ENCODE measurements at regions not wholly inside any gene's neighbourhood (a gene's known extent, or its start where the extent isn't known, plus 50 kb on each side); places are given as distances from the start of the nearest gene placed in this dataset.

- Mint-ChIP-seq H3K4me1 (peaks cover 19% of the 10 kb centered on the region), H3K27me3 (ENCODE audit: insufficient read depth, low read depth) (peaks cover 7% of the 10 kb centered on the region), H3K27ac (no peak overlapping the region), H3K4me3 (no peak overlapping the region), H3K36me3 (no peaks in the 10 kb centered on the region), H3K9me3 (peaks cover 11% of the 10 kb centered on the region)
- no peaks in the 10 kb centered on the region for H3K36me3 ChIP-seq
- no peak overlapping the region for H3K4me3 ChIP-seq
- no peak overlapping the region for H3K27ac ChIP-seq
- H2AFZ ChIP-seq (replicated peaks) = no peak overlapping the region
- no peak overlapping the region for H3K4me2 ChIP-seq
- H3F3A ChIP-seq (ENCODE audit: low read depth) = no peaks in the 10 kb centered on the region
- no peaks in the 10 kb centered on the region for H3K79me2 ChIP-seq (ENCODE audit: low read depth)
- no peak for DNase-seq (ENCODE audit: low spot score)
- H3K9ac ChIP-seq = no peak overlapping the region
- no peaks in the 10 kb centered on the region for H4K20me1 ChIP-seq (ENCODE audit: low read depth)
- peaks cover 18% of the 10 kb centered on the region for H3K4me1 ChIP-seq
- no peaks in the 10 kb centered on the region for H3K9me3 ChIP-seq (ENCODE audit: low read depth)
- TF ChIP-seq CTCF (IDR thresholded peaks at IDR 0.05) = no peak
- TF ChIP-seq EZH2phosphoT487 (IDR thresholded peaks at IDR 0.05) = no peak
- no peak for TF ChIP-seq EZH2 (IDR thresholded peaks at IDR 0.05)
- no peaks in the 10 kb centered on the region for H3K27me3 ChIP-seq
Observed at GRCh38 chr2:172278667-172279066, 148.7 kb upstream of the ITGA6 start.

DNA sequence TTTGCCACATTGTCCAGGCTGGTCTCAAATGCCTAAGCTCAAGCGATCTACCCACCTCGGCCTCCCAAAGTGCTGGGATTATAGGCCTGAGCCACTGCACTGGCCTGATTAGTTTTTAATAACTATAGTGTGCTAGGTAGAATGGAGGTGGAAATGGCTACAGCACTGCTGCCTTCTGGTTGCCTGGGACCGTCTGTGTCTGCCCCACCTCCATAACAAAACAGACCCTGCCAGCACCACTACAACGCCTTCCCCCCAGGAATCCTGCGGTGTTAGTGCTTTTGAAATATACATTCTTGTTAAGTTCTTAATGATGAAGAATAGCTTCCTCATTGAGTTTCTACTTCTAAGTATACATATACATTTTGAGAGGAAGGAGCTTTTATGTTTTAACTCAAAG, 148.2 kb upstream of the ITGA6 start:
- no peaks in the 10 kb centered on the region for H3K36me3 Mint-ChIP-seq
- Histone ChIP-seq H3K79me2 (ENCODE audit: low read depth) (no peaks in the 10 kb centered on the region), H3K9ac (no peak overlapping the region), H3K27me3 (no peaks in the 10 kb centered on the region), H3F3A (ENCODE audit: low read depth) (peaks cover 4% of the 10 kb centered on the region), H3K4me3 (no peak overlapping the region), H3K9me3 (ENCODE audit: low read depth) (no peaks in the 10 kb centered on the region), H3K27ac (no peak overlapping the region), H4K20me1 (ENCODE audit: low read depth) (no peaks in the 10 kb centered on the region), H3K4me1 (peaks cover 20% of the 10 kb centered on the region), H3K36me3 (no peaks in the 10 kb centered on the region), H2AFZ (replicated peaks) (no peak overlapping the region), H3K4me2 (no peak overlapping the region)
- DNase-seq (ENCODE audit: low spot score) = no peak
- peaks cover 7% of the 10 kb centered on the region for H3K27me3 Mint-ChIP-seq (ENCODE audit: insufficient read depth, low read depth)
- H3K9me3 Mint-ChIP-seq = peaks cover 11% of the 10 kb centered on the region
- H3K4me1 Mint-ChIP-seq = peaks cover 24% of the 10 kb centered on the region
- no peak overlapping the region for H3K4me3 Mint-ChIP-seq
- TF ChIP-seq EZH2 (IDR thresholded peaks at IDR 0.05) = no peak
- TF ChIP-seq EZH2phosphoT487 (IDR thresholded peaks at IDR 0.05) = no peak
- TF ChIP-seq CTCF (IDR thresholded peaks at IDR 0.05) = no peak
- no peak overlapping the region for H3K27ac Mint-ChIP-seq

DNA sequence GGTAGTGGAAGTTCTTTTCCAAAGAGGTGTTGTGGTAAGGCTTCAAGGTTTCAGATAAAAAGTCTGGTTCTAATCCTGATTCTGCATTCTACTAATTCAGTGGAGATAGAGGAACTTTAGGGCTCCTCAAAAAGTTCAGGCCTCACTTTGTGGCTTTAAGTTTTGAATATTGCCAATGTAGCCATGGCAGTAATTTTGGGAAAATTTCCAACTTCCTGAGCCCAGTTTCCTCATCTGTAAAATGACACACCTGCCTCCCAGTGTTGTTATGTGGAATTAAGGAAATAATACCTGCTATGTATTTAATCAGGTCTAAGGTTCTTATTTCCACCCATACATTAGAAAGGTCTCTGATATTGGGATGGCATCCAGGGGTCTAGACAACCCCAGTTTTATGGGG, 147.6 kb upstream of the ITGA6 start:
- no peaks in the 10 kb centered on the region for H3K36me3 ChIP-seq
- no peaks in the 10 kb centered on the region for H3K27me3 ChIP-seq
- no peak overlapping the region for H2AFZ ChIP-seq (replicated peaks)
- H3K36me3 Mint-ChIP-seq = no peaks in the 10 kb centered on the region
- no peak overlapping the region for H3K4me3 ChIP-seq
- H3K27me3 Mint-ChIP-seq (ENCODE audit: insufficient read depth, low read depth) = peaks cover 7% of the 10 kb centered on the region
- H3K4me2 ChIP-seq = no peak overlapping the region
- no peak for DNase-seq (ENCODE audit: low spot score)
- no peak overlapping the region for H3K9ac ChIP-seq
- TF ChIP-seq CTCF (IDR thresholded peaks at IDR 0.05) (no peak), EZH2 (IDR thresholded peaks at IDR 0.05) (no peak), EZH2phosphoT487 (IDR thresholded peaks at IDR 0.05) (no peak)
- no peaks in the 10 kb centered on the region for H3K9me3 ChIP-seq (ENCODE audit: low read depth)
- peaks cover 24% of the 10 kb centered on the region for H3K4me1 ChIP-seq
- H3K4me1 Mint-ChIP-seq = peaks cover 30% of the 10 kb centered on the region
- H3F3A ChIP-seq (ENCODE audit: low read depth) = peaks cover 10% of the 10 kb centered on the region
- H3K27ac Mint-ChIP-seq = no peak overlapping the region
- H3K79me2 ChIP-seq (ENCODE audit: low read depth) = no peaks in the 10 kb centered on the region
- no peaks in the 10 kb centered on the region for H4K20me1 ChIP-seq (ENCODE audit: low read depth)
- H3K27ac ChIP-seq = no peak overlapping the region
- peaks cover 11% of the 10 kb centered on the region for H3K9me3 Mint-ChIP-seq
- H3K4me3 Mint-ChIP-seq = no peak overlapping the region

Data from neural progenitor cell (in vitro differentiated cells).